ENCODE measurements at regions not wholly inside any gene's neighbourhood (a gene's known extent, or its start where the extent isn't known, plus 50 kb on each side); places are given as distances from the start of the nearest gene placed in this dataset.

- no peak overlapping the region for H3K4ac ChIP-seq (ENCODE audit: low read depth, low read length)
- no peak overlapping the region for H2AK5ac ChIP-seq (ENCODE audit: low read depth, low read length)
- WGBS, 2 experiments (ENCODE audit: extremely low coverage in 2 of 2, insufficient read length in 1 of 2): 63% methylated on average over 14 of the region's 24 CpGs; no CpG with 5 or more reads in 1 of the 2 experiments
- H3K27ac ChIP-seq (ENCODE audit: insufficient read depth, low read length): no peak overlapping the region
- H2BK20ac ChIP-seq (ENCODE audit: low read depth, low read length): no peak overlapping the region
- no peak overlapping the region for H2AK9ac ChIP-seq (replicated peaks; ENCODE audit: low read depth, low read length, poor library complexity)
- dilution Hi-C loops (cut with HindIII; ENCODE audit: low sequenced_read_pairs, unreplicated experiment) (no loop called here), in situ Hi-C loops (cut with MboI; ENCODE audit: low sequenced_read_pairs) (no loop called here), intact Hi-C loops (cut with micrococcal nuclease) (no loop called here)
- no peak overlapping the region for H4K8ac ChIP-seq (ENCODE audit: low read depth in 2 of 2, low read length in 2 of 2)
- peaks cover 41% of the 10 kb centered on the region for H3K9me3 ChIP-seq (ENCODE audit: control insufficient read depth, insufficient read depth, low read length)
- ChIA-PET CTCF (no interaction called here), POLR2A (ENCODE audit: unreplicated experiment) (no interaction called here)
- no peaks in the 10 kb centered on the region for H3K79me1 ChIP-seq (ENCODE audit: low read depth in 1 of 2, low read length in 2 of 2)
- no peaks in the 10 kb centered on the region for H3K36me3 ChIP-seq (ENCODE audit: control insufficient read depth, insufficient read depth, low read length)
- no peak overlapping the region for H2AFZ ChIP-seq (replicated peaks; ENCODE audit: low read length, poor library complexity)
- H3K9me1 ChIP-seq (ENCODE audit: insufficient read depth, low read length): no peaks in the 10 kb centered on the region
- no peak overlapping the region for H4K5ac ChIP-seq (ENCODE audit: low read depth, low read length)
- H3K18ac ChIP-seq (ENCODE audit: low read depth, low read length): no peak overlapping the region
- H2BK5ac ChIP-seq (ENCODE audit: low read depth, low read length, poor library complexity, severe bottlenecking): no peak overlapping the region
- no peak overlapping the region for H3K4me2 ChIP-seq (ENCODE audit: low read depth, low read length)
- no peak overlapping the region for H4K91ac ChIP-seq (ENCODE audit: insufficient read depth, low read depth, low read length)
- H3K14ac ChIP-seq (replicated peaks; ENCODE audit: low read depth, low read length): no peak overlapping the region
- no peak overlapping the region for H3K56ac ChIP-seq (ENCODE audit: extremely low read depth, insufficient read depth, low read length)
- no peak overlapping the region for H3K23ac ChIP-seq (ENCODE audit: low read depth, low read length)
- H3K4me3 ChIP-seq (ENCODE audit: insufficient read depth, low read depth, low read length): no peak overlapping the region
- DNase-seq (no peak), ATAC-seq (ENCODE audit: low read depth) (no peak)
- no TSS peak for BruUV-seq (replicated peaks)
- H2BK120ac ChIP-seq (ENCODE audit: low read depth, low read length): no peak overlapping the region
- no peak overlapping the region for H3K9ac ChIP-seq (ENCODE audit: low read depth, low read length)
- no peak overlapping the region for H2BK15ac ChIP-seq (ENCODE audit: low read depth, low read length)
- H4K20me1 ChIP-seq (ENCODE audit: insufficient read depth, low read length): no peaks in the 10 kb centered on the region
- no peaks in the 10 kb centered on the region for H3K4me1 ChIP-seq (ENCODE audit: control insufficient read depth, insufficient read depth, low read length)
- no peaks in the 10 kb centered on the region for H3K27me3 ChIP-seq (ENCODE audit: control insufficient read depth, insufficient read depth, low read length)
- TF ChIP-seq CTCF (conservative IDR thresholded peaks at IDR 0.05; ENCODE audit: low read depth, low read length): no peak
- TF ChIP-seq RCOR1 (IDR thresholded peaks at IDR 0.05; ENCODE audit: insufficient replicate concordance, low read length): no peak
- TF ChIP-seq RAD21 (IDR thresholded peaks at IDR 0.05; ENCODE audit: low read length): no peak
- no peak for TF ChIP-seq FOS (IDR thresholded peaks at IDR 0.05; ENCODE audit: low read depth, low read length)
- TF ChIP-seq NFE2L2 (IDR thresholded peaks at IDR 0.05; ENCODE audit: low read depth, low read length): no peak
- TF ChIP-seq CHD1 (IDR thresholded peaks at IDR 0.05; ENCODE audit: low read depth, low read length): no peak
- no peak for TF ChIP-seq SMC3 (IDR thresholded peaks at IDR 0.05; ENCODE audit: low read depth, low read length)
- TF ChIP-seq MXI1 (IDR thresholded peaks at IDR 0.05; ENCODE audit: borderline replicate concordance, low read depth, low read length): no peak
- TF ChIP-seq USF2 (IDR thresholded peaks at IDR 0.05; ENCODE audit: low read depth, low read length): no peak
- TF ChIP-seq MAZ (IDR thresholded peaks at IDR 0.05; ENCODE audit: borderline replicate concordance, low read depth, low read length): no peak
- TF ChIP-seq ELK1 (IDR thresholded peaks at IDR 0.05; ENCODE audit: borderline replicate concordance, low read depth, low read length): no peak
- TF ChIP-seq POLR2A (IDR thresholded peaks at IDR 0.05; ENCODE audit: low read depth, low read length): no peak
- TF ChIP-seq BHLHE40 (IDR thresholded peaks at IDR 0.05; ENCODE audit: low read depth, low read length): no peak
- TF ChIP-seq MAFK (IDR thresholded peaks at IDR 0.05; ENCODE audit: low read depth, low read length): no peak
- no peak for TF ChIP-seq RFX5 (IDR thresholded peaks at IDR 0.05; ENCODE audit: low read depth, low read length)
Measured at GRCh38 chr2:2698182-2699120, 367.4 kb upstream of the MYT1L start.
